A673 (cell line): ENCODE measurements at regions not wholly inside any gene's neighbourhood (a gene's known extent, or its start where the extent isn't known, plus 50 kb on each side); places are given as distances from the start of the nearest gene placed in this dataset.

ENCODE experiments used
- BruUV-seq: library from RNA; stranded (reverse); fragments of 400-500 nt; replicated peaks from 2 replicates; lab custom pipeline; 2021; lab: Mats Ljungman, UMichigan
- CTCF ChIA-PET: fragments of 300-600 bp; sonication (Branson Sonifier 250); formaldehyde crosslinking; loops from one replicate; lab custom pipeline; 2022; ENCODE audit warnings: antibody characterized with exemption; lab: Charles Lee
- POLR2A ChIA-PET: fragments of 300-600 bp; sonication (Branson Sonifier 250); formaldehyde crosslinking; loops from one replicate; lab custom pipeline; 2022; ENCODE audit warnings: antibody characterized with exemption; ENCODE audit not compliant: low non-redundant PET; lab: Charles Lee
- DNase-seq: peaks from one replicate; pipeline ENCODE4 v3.0.0-alpha.2; 2015; ENCODE audit warnings: low spot score
- H3K27ac ChIP-seq: fragments of 200-600 bp; sonication (generic); 2 replicates; pipeline ENCODE4 v1.5.1; 2016; ENCODE audit warnings: mixed run types, low read depth, mild to moderate bottlenecking, mixed read lengths, antibody characterized with exemption, low read length; ENCODE audit not compliant: poor library complexity, severe bottlenecking
- H3K27me3 ChIP-seq: fragments of 200-600 bp; sonication (generic); replicated peaks from 2 replicates; pipeline ENCODE4 v1.6.1; 2017; ENCODE audit warnings: mixed run types, low read depth, mild to moderate bottlenecking, mixed read lengths, antibody characterized with exemption, low read length; ENCODE audit not compliant: insufficient read depth, poor library complexity
- H3K36me3 ChIP-seq: fragments of 200-600 bp; sonication (generic); 2 replicates; pipeline ENCODE4 v1.6.1; 2016; ENCODE audit warnings: mixed run types, mild to moderate bottlenecking, mixed read lengths, antibody characterized with exemption, low read length; ENCODE audit not compliant: insufficient read depth, poor library complexity, severe bottlenecking
- H3K4me1 ChIP-seq: fragments of 200-600 bp; sonication (generic); 2 replicates; pipeline ENCODE4 v1.6.1; 2017; ENCODE audit warnings: mixed run types, mild to moderate bottlenecking, mixed read lengths, antibody characterized with exemption, low read length; ENCODE audit not compliant: insufficient read depth, poor library complexity, severe bottlenecking
- H3K4me3 ChIP-seq: fragments of 200-600 bp; sonication (generic); 2 replicates; pipeline ENCODE4 v1.5.1; 2016; ENCODE audit warnings: low read depth, mixed run types, mild to moderate bottlenecking, mixed read lengths, low read length; ENCODE audit not compliant: poor library complexity, severe bottlenecking
- H3K9me3 ChIP-seq: fragments of 200-600 bp; sonication (generic); 2 replicates; pipeline ENCODE4 v1.6.1; 2016; ENCODE audit warnings: mixed run types, low read depth, mild to moderate bottlenecking, mixed read lengths, antibody characterized with exemption, low read length; ENCODE audit not compliant: poor library complexity, severe bottlenecking
- CTCF ChIP-seq: fragments of 300-800, 200-600 bp; sonication (generic); conservative IDR thresholded peaks from 2 replicates; pipeline ENCODE4 v1.5.1; 2017; ENCODE audit warnings: low read depth, mild to moderate bottlenecking, antibody characterized with exemption, low read length, moderate library complexity, mixed read lengths
- EZH2 ChIP-seq: fragments of 200-600 bp; sonication (generic); IDR thresholded peaks from 2 replicates; pipeline ENCODE4 v1.6.1; 2017; ENCODE audit warnings: borderline replicate concordance, low read depth, mild to moderate bottlenecking, mixed read lengths, antibody characterized with exemption, low read length; ENCODE audit not compliant: poor library complexity, severe bottlenecking
- intact Hi-C: fragments of 100-400 bp; cut with micrococcal nuclease; formaldehyde crosslinking; loops from one replicate; pipeline ENCODE4 v1.10.0; 2022; ENCODE audit not compliant: unreplicated experiment

GRCh38 chr2:137799600-137799999, 164.7 kb upstream of the HNMT start:
- BruUV-seq: no TSS peak
- no peak overlapping the region for H3K4me3 ChIP-seq

GRCh38 chr2:137800386-137800785, 163.9 kb upstream of the HNMT start:
- H3K36me3 ChIP-seq: no peaks in the 10 kb centered on the region
- ChIA-PET POLR2A (no interaction called here), CTCF (no interaction called here)
- no TSS peak for BruUV-seq
- no peak for TF ChIP-seq CTCF
- TF ChIP-seq EZH2: no peak
- H3K4me3 ChIP-seq: no peak overlapping the region
- no peaks in the 10 kb centered on the region for H3K4me1 ChIP-seq
- DNase-seq: no peak
- no peak overlapping the region for H3K27ac ChIP-seq
- intact Hi-C loops: no loop called here
- no peaks in the 10 kb centered on the region for H3K27me3 ChIP-seq
- no peaks in the 10 kb centered on the region for H3K9me3 ChIP-seq

More at GRCh38 chr2:137799600-137799999, 164.7 kb upstream of the HNMT start:
- H3K36me3 ChIP-seq: no peaks in the 10 kb centered on the region
- H3K9me3 ChIP-seq: no peaks in the 10 kb centered on the region
- CTCF ChIA-PET: no interaction called here
- no peaks in the 10 kb centered on the region for H3K4me1 ChIP-seq
- TF ChIP-seq CTCF (no peak), EZH2 (no peak)
- DNase-seq: no peak
- POLR2A ChIA-PET: no interaction called here
- intact Hi-C loops: no loop called here
- no peak overlapping the region for H3K27ac ChIP-seq
- H3K27me3 ChIP-seq: no peaks in the 10 kb centered on the region

GRCh38 chr2:137801228-137801627, 163.0 kb upstream of the HNMT start:
- TF ChIP-seq CTCF (no peak), EZH2 (no peak)
- intact Hi-C loops: no loop called here
- Histone ChIP-seq H3K4me1 (no peaks in the 10 kb centered on the region), H3K4me3 (no peak overlapping the region), H3K9me3 (no peaks in the 10 kb centered on the region), H3K27me3 (no peaks in the 10 kb centered on the region), H3K36me3 (no peaks in the 10 kb centered on the region), H3K27ac (no peak overlapping the region)
- DNase-seq: no peak
- ChIA-PET POLR2A (no interaction called here), CTCF (no interaction called here)
- no TSS peak for BruUV-seq
